HUES6 (cell line): ENCODE measurements at regions not wholly inside any gene's neighbourhood (a gene's known extent, or its start where the extent isn't known, plus 50 kb on each side); places are given as distances from the start of the nearest gene placed in this dataset.
"Not testable (repeated sequence)": the region's sequence is repeated elsewhere in the genome, so short reads cannot be mapped to it uniquely, and the experiment has no call there.

Experiments used
- H3K27ac ChIP-seq: 2 replicates; pipeline ENCODE4 v1.7.0; 2013; ENCODE audit warnings: low read depth, mild to moderate bottlenecking, low read length, inconsistent platforms
- H3K27me3 ChIP-seq: 2 replicates; pipeline ENCODE4 v1.6.1; 2013; ENCODE audit warnings: low read length; ENCODE audit not compliant: control insufficient read depth, insufficient read depth
- H3K36me3 ChIP-seq: 2 replicates; pipeline ENCODE4 v1.6.1; 2013; ENCODE audit warnings: low read length; ENCODE audit not compliant: control insufficient read depth, insufficient read depth
- H3K4me1 ChIP-seq: 2 replicates; pipeline ENCODE4 v1.6.1; 2013; ENCODE audit warnings: low read length; ENCODE audit not compliant: control insufficient read depth, insufficient read depth
- H3K4me3 ChIP-seq: 2 replicates; pipeline ENCODE4 v1.5.1; 2013; ENCODE audit warnings: low read depth, low read length
- H3K9ac ChIP-seq: one replicate; pipeline ENCODE4 v1.6.1; 2013; ENCODE audit warnings: mild to moderate bottlenecking, low read length
- H3K9me3 ChIP-seq: 2 replicates; pipeline ENCODE4 v1.6.1; 2013; ENCODE audit warnings: low read depth, low read length; ENCODE audit not compliant: control insufficient read depth, insufficient read depth

DNA sequence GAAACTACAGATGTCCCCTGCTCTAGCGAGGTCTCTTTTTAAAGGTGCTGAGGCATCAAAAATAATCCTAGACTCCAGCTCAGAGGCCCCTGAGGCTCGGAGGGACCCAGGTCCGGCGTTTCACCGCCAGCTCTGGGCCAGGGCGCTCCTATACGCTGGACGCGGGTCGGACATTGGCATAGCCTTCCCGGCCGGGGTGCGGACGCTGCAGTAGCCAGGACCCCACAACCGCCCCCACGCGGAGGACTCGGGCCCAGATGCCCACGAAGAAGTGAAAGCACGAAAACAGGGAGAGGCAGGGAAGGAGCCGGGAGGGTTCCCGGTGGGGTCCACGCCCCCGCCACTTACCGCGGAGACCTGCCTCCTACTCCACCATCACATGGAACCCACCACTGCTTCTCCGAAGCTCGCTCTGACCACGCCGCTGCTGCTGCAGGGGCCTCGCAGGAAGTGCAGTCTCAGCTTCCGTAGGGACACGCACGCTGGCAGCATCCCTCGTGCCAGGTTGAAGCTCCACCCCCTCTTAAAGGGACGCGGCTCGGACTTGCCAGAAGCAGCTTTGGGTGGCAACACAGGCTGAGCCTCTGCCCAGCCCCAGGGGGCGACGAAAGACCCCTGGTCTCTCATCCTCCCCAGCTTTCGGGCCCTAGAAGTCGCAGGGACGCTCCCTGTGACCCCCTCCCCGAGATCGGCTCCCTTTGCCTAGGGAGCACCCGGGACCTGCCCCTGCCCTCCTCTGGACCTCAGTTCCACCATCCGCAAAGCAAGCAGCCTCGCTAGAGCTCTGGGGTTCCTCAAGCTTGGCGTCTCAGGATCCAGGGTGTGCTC lies 96.7 kb downstream of the POTEG start:
- not testable (repeated sequence) for H3K4me1 ChIP-seq, H3K9ac ChIP-seq, H3K27me3 ChIP-seq, H3K36me3 ChIP-seq, H3K27ac ChIP-seq, H3K9me3 ChIP-seq, H3K4me3 ChIP-seq

DNA sequence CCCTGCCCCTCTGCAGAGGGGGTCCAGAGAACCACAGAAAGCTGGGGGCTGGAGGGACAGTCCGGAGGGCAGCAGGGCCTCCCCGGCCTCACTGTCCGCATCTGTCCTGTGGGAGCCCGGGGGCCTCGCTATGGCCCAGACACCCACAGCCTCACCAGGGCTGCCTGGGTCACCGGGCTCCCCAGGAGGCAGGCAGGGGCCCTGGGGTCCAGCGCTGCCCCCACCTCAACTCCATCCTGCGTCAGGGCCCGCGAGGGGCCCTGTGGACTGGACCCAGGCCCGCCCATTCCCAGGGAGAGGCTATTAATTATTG lies 96.1 kb downstream of the POTEG start:
- H3K4me1 ChIP-seq, H3K9ac ChIP-seq, H3K9me3 ChIP-seq, H3K36me3 ChIP-seq, H3K4me3 ChIP-seq, H3K27ac ChIP-seq, H3K27me3 ChIP-seq: not testable (repeated sequence)

DNA sequence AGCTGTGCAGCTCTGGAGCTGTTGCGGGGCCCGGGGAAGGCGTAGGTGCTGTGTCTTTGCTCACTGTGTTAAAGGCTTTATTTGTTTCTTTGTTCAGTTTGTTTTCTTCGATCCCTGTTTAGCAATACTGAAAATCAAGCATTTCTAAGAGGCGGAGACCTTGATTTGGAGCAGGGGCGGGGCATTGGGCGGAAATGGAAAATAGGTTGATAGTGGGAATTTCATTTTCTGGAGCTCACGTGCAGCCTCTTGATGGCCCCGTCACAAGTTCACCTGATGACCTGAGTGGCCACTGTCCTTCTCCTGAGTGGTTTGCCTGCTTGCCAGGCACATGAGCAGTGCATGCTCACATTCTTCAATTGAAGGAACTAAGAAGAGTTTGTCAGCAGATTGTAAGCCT lies 93.2 kb downstream of the POTEG start:
- H3K27me3 ChIP-seq, H3K4me1 ChIP-seq, H3K27ac ChIP-seq, H3K36me3 ChIP-seq, H3K4me3 ChIP-seq, H3K9ac ChIP-seq, H3K9me3 ChIP-seq: not testable (repeated sequence)

DNA sequence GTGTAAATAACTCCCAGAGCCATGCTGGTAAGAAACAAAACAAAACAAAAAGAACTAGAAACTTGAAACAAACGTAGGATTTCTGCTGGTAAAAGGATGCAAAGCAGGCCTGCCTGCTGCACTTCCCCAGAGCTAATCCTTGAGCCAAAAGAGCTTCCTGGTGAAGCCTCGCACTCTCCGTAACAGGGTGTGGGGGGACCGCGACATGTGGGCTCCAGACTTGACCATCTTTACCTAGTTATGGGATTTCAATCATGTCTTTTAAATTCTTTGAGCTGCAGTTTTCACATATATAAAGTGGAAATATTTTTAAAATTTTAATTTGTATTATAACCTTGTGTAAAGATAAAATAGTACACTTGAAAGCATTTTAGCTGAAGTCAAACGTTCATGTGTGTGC lies 92.5 kb downstream of the POTEG start:
- not testable (repeated sequence) for H3K27me3 ChIP-seq, H3K27ac ChIP-seq, H3K36me3 ChIP-seq, H3K4me1 ChIP-seq, H3K9ac ChIP-seq, H3K9me3 ChIP-seq, H3K4me3 ChIP-seq

DNA sequence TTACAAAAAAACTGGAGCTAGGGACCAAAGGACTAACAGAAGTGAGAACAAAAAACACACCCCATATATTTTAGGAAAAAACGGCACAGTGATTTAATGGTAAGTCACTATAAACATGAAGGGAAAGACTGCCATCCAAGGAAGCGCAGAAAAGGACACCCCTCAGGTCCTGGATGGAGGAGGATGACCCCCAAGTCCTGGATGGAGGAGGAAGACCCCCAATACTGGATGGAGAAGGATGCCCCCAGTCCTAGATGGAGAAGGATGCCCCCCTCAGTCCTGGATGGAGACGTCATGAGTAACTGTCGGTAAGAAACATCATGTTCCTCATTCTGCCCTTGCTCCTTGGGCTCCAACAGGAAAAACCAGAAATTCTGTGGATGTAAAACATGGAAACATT lies 89.9 kb downstream of the POTEG start:
- H3K9me3 ChIP-seq, H3K9ac ChIP-seq: not testable (repeated sequence)

DNA sequence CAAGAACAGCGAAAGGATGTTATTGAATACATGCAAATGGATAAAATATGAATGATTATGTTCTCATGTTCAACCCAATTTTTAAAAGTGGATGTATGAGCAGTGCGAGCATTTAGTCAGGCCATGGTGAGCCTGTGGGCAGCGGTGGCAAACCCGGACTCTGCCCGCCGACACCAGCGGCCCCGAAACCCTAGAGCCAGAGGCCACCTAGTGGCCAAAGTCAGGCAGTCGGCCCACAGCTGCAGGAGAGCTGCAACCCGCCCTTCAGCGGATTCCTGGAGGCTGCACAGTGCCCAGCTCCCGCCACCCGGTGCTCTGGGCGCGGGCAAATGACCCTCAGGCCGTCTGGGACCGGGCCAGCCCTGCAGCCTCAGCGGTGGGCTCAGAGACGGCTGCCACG lies 89.5 kb downstream of the POTEG start:
- not testable (repeated sequence) for H3K9me3 ChIP-seq, H3K27ac ChIP-seq, H3K27me3 ChIP-seq, H3K36me3 ChIP-seq, H3K4me3 ChIP-seq, H3K9ac ChIP-seq, H3K4me1 ChIP-seq

More for the DNA sequence above, 89.9 kb downstream of the POTEG start:
- not testable (repeated sequence) for H3K27me3 ChIP-seq, H3K27ac ChIP-seq, H3K36me3 ChIP-seq, H3K4me3 ChIP-seq, H3K4me1 ChIP-seq

DNA sequence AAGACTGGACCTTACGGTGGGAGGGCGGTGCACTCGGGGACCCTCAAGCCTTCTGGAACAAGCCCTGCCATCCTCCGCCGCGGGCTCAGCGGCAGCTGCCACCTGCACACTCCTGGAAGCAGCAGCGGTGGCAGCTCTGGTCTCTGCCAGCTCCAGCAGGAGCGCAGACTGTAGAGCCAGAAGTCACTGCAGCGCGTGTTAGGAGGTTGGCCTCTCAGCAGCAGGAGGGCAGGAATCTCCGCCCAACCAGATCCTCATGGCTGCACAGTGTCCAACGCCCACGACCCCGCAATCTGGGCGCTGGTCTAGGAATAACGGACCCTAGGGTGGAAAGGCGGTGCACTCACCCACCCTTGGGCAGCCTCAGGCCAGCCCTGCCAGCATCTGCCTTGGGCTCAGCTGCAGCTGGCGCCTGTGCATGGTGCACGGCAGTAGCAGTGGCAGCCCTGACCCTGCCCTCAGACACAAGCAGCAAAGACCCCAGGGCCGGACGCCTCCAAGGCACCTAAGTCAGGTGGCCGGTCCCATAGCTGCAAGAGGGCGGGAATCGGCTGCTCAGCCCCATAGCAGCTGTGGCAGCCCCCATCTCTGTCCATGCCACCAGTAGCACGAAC lies 88.7 kb downstream of the POTEG start:
- H3K4me3 ChIP-seq, H3K27ac ChIP-seq, H3K4me1 ChIP-seq, H3K36me3 ChIP-seq, H3K27me3 ChIP-seq, H3K9ac ChIP-seq, H3K9me3 ChIP-seq: not testable (repeated sequence)

DNA sequence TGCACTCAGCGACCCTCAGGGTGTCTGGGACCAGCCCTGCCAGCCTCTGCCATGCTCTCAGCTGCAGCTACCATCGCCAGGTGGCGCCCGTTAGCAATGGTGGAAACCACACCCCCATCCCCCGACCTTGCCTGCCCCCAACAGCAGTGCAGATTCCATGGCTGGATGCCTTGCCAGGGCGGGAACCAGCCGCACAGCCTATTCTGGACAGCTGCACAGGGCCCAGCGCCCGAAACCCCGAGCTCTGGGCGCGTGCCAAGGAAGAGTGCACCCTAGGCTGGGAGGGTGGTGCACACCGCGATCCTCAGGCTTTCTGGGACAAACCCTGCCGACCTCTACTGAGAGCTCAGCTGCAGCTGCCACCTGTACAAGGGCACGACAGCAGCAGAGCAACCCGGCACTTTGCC lies 88.1 kb downstream of the POTEG start:
- not testable (repeated sequence) for H3K9ac ChIP-seq, H3K36me3 ChIP-seq, H3K27ac ChIP-seq, H3K27me3 ChIP-seq, H3K4me1 ChIP-seq, H3K9me3 ChIP-seq, H3K4me3 ChIP-seq

DNA sequence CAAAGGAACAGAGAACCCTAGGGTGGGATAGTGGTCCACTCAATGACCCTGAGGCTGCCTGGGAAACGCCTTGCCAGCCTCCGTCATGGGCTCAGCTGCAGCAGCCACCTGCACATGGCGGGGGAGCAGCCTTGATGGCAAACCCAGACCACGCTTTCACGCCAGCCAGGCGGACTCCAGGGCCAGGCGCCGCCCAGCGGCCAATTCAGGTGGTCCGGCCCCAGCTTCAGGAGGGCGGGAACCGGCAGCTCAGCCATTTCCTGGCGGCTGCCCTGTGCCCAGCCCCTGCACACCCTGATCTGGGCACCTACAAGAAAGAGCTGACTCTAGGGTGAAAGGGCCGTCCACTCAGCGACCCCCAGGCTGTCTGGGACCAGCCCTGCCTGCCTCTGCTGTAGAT lies 87.5 kb downstream of the POTEG start:
- H3K4me1 ChIP-seq, H3K9me3 ChIP-seq, H3K27ac ChIP-seq, H3K9ac ChIP-seq, H3K4me3 ChIP-seq, H3K27me3 ChIP-seq, H3K36me3 ChIP-seq: not testable (repeated sequence)

DNA sequence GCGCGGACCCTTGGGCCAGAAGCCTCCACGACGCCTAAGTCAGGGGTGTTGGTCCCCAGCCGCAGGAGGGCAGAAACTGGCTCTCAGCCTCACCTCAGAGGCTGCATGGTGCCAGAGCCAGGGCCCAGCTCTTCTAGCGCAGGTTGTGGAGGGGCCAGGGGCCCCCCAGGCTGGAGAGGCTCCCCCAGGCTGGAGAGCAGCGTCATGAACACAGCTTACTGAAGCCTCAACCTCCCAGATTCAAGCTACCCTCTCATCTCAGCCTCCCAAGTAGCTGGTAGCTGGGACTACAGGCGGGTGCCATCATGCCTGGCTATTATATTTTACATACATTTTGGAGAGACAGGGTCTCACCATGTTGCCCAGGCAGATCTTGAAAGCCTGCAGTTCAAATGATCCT lies 87.0 kb downstream of the POTEG start:
- not testable (repeated sequence) for H3K9ac ChIP-seq, H3K9me3 ChIP-seq, H3K27me3 ChIP-seq, H3K27ac ChIP-seq, H3K4me1 ChIP-seq, H3K4me3 ChIP-seq, H3K36me3 ChIP-seq
